ENCODE measurements at regions not wholly inside any gene's neighbourhood (a gene's known extent, or its start where the extent isn't known, plus 50 kb on each side); places are given as distances from the start of the nearest gene placed in this dataset.

DNA sequence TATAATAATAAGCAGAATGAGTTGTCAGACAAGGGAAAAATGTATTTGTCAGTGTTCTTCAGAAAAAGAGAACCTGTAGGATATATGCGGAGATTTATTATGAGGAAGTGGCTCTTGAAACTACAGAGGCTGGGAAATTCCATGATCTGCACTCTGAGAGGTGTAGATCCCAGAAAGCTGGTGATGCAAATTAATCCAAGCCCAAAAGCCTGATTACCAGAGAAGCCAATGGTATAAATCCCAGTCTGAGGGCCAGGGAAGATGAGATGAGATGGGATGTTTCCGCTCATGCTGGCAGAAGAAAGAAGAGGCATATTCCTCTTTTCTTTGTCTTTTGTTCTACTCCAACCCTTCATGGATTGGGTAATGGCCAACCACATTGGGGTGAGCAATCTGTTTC lies 732.8 kb upstream of the IGFBP3 start:
- no peak overlapping the region for H3K4me3 ChIP-seq (ENCODE audit: low read depth, low read length)
- no peaks in the 10 kb centered on the region for H3K36me3 ChIP-seq (replicated peaks)
- no peak for DNase-seq
- no peaks in the 10 kb centered on the region for H3K27me3 ChIP-seq (replicated peaks)
- in situ Hi-C loops (cut with HindIII; ENCODE audit: low pct_ligation_motif_present, low sequenced_read_pairs), result no loop called here
- no peak overlapping the region for H3K27ac ChIP-seq
- TF ChIP-seq, protein P1, sequence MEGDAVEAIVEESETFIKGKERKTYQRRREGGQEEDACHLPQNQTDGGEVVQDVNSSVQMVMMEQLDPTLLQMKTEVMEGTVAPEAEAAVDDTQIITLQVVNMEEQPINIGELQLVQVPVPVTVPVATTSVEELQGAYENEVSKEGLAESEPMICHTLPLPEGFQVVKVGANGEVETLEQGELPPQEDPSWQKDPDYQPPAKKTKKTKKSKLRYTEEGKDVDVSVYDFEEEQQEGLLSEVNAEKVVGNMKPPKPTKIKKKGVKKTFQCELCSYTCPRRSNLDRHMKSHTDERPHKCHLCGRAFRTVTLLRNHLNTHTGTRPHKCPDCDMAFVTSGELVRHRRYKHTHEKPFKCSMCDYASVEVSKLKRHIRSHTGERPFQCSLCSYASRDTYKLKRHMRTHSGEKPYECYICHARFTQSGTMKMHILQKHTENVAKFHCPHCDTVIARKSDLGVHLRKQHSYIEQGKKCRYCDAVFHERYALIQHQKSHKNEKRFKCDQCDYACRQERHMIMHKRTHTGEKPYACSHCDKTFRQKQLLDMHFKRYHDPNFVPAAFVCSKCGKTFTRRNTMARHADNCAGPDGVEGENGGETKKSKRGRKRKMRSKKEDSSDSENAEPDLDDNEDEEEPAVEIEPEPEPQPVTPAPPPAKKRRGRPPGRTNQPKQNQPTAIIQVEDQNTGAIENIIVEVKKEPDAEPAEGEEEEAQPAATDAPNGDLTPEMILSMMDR (IDR thresholded peaks at IDR 0.05; ENCODE audit: low read depth, low read length, missing control alignments), result no peak

- DNase-seq, result no peak
- in situ Hi-C loops (cut with HindIII; ENCODE audit: low pct_ligation_motif_present, low sequenced_read_pairs), result no loop called here
- TF ChIP-seq, protein P1 (IDR thresholded peaks at IDR 0.05; ENCODE audit: low read depth, low read length, missing control alignments), result no peak
- no peaks in the 10 kb centered on the region for H3K27me3 ChIP-seq (replicated peaks)
- no peak overlapping the region for H3K27ac ChIP-seq
- no peaks in the 10 kb centered on the region for H3K36me3 ChIP-seq (replicated peaks)
- no peak overlapping the region for H3K4me3 ChIP-seq (ENCODE audit: low read depth, low read length)
Observed at GRCh38 chr7:46652317-46652716, 731.2 kb upstream of the IGFBP3 start.

DNA sequence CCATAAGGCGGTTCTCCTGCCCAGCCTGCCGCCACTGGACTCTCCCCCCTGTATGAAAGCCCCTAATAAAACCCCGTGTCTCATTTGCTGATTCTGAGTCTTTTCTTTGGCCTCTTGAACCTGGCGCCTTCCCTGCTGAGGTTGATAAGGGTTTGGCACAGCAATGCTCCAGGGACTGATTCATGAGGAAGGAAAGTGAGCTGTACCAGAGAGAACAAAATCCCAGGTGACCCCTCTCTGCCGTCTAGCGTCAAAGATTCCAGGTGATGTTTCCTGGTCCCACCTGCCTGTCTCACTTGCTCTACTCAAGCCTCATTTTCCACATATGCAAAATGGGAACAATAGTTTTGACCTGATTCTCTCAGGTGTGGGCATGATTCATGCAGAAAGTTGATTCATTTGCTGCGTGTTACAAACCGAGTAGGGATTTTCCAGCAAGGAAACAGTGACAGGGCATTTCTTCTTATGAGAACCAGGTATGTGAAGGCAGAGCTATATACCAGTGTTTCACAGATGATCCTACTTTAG lies 730.6 kb upstream of the IGFBP3 start:
- Histone ChIP-seq H3K27ac (no peak overlapping the region), H3K4me3 (ENCODE audit: low read depth, low read length) (no peak overlapping the region), H3K36me3 (replicated peaks) (no peaks in the 10 kb centered on the region), H3K27me3 (replicated peaks) (no peaks in the 10 kb centered on the region)
- no peak for DNase-seq
- in situ Hi-C loops (cut with HindIII; ENCODE audit: low pct_ligation_motif_present, low sequenced_read_pairs), result no loop called here
- TF ChIP-seq, protein P1 (IDR thresholded peaks at IDR 0.05; ENCODE audit: low read depth, low read length, missing control alignments), result no peak

DNA sequence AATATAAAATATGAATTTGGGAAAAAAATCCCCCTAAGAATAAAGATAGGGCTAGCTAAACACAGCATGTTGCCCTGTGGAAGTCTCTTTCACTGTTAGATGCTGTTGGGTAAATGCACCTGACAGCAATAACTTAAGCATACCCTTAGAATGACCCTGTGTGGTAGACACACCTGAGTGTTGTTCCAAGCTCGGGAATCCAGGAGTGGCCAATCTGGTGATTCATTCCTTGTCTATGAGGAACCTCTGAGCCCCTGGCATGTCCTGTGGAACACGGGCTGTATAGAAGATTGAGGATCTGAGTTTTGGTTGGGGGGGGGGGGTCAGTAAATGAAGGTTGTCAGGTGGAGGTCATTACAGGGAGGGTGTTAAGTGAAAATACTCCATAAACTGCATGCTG lies 730.0 kb upstream of the IGFBP3 start:
- Histone ChIP-seq H3K27me3 (replicated peaks) (no peaks in the 10 kb centered on the region), H3K36me3 (replicated peaks) (no peaks in the 10 kb centered on the region), H3K4me3 (ENCODE audit: low read depth, low read length) (no peak overlapping the region), H3K27ac (no peak overlapping the region)
- TF ChIP-seq, protein P1 (IDR thresholded peaks at IDR 0.05; ENCODE audit: low read depth, low read length, missing control alignments), result no peak
- no peak for DNase-seq
- in situ Hi-C loops (cut with HindIII; ENCODE audit: low pct_ligation_motif_present, low sequenced_read_pairs), result no loop called here

DNA sequence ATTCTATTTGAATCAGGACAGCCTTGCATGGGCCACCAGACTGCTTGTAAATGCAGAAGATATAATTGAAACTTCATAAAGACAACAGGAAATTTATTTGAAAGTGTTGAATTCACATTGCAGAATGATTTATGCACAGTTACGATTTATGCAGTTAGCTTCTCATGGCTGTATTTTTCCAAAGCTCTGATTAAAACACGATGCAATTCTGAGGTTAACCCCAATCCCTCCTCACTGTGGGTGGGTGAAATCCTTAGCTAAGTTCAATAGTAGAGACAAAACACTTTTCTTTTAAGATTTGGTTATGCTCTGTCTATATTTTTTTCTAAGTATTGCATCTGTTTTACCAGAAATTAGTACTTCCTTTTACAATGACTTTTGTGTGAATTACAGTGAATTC lies 728.8 kb upstream of the IGFBP3 start:
- no peaks in the 10 kb centered on the region for H3K27me3 ChIP-seq (replicated peaks)
- H3K36me3 ChIP-seq (replicated peaks), result no peaks in the 10 kb centered on the region
- H3K27ac ChIP-seq, result no peak overlapping the region
- TF ChIP-seq, protein P1 (IDR thresholded peaks at IDR 0.05; ENCODE audit: low read depth, low read length, missing control alignments), result no peak
- no peak overlapping the region for H3K4me3 ChIP-seq (ENCODE audit: low read depth, low read length)
- in situ Hi-C loops (cut with HindIII; ENCODE audit: low pct_ligation_motif_present, low sequenced_read_pairs), result no loop called here
- DNase-seq, result no peak

Measured in brain microvascular endothelial cell (primary cell).